HG03060 (cell line): ENCODE measurements at regions not wholly inside any gene's neighbourhood (a gene's known extent, or its start where the extent isn't known, plus 50 kb on each side); places are given as distances from the start of the nearest gene placed in this dataset.

Experiments used
- ATAC-seq: cut with Tn5 transposase; IDR thresholded peaks from one replicate; pipeline ENCODE4 v1.9.1; 2021; ENCODE audit warnings: low read depth, moderate number of reproducible peaks; ENCODE audit not compliant: unreplicated experiment

GRCh38 chr2:177059293-177059692 lies 153.3 kb upstream of the HNRNPA3 start:
- no peak for ATAC-seq

- ATAC-seq, result no peak
These were observed 149.3 kb upstream of the HNRNPA3 start for GRCh38 chr2:177063331-177063730.

- ATAC-seq, result no peak
These were observed 148.2 kb upstream of the HNRNPA3 start for GRCh38 chr2:177064422-177064821.

- ATAC-seq, result no peak
These were observed 143.6 kb upstream of the HNRNPA3 start for GRCh38 chr2:177068967-177069366.

GRCh38 chr2:177072090-177072489 lies 140.5 kb upstream of the HNRNPA3 start:
- no peak for ATAC-seq

GRCh38 chr2:177073611-177074010 lies 139.0 kb upstream of the HNRNPA3 start:
- no peak for ATAC-seq

- ATAC-seq, result no peak
These were observed 138.4 kb upstream of the HNRNPA3 start for GRCh38 chr2:177074099-177074710.

GRCh38 chr2:177075254-177075653 lies 137.3 kb upstream of the HNRNPA3 start:
- no peak for ATAC-seq

- no peak for ATAC-seq
These were observed 135.9 kb upstream of the HNRNPA3 start for GRCh38 chr2:177076636-177077179.

- no peak for ATAC-seq
These were observed 134.8 kb upstream of the HNRNPA3 start for GRCh38 chr2:177077778-177078177.

GRCh38 chr2:177078416-177078815 lies 134.2 kb upstream of the HNRNPA3 start:
- ATAC-seq, result no peak

GRCh38 chr2:177078855-177079254 lies 133.7 kb upstream of the HNRNPA3 start:
- no peak for ATAC-seq

- ATAC-seq, result no peak
These were observed 131.8 kb upstream of the HNRNPA3 start for GRCh38 chr2:177080746-177081284.

GRCh38 chr2:177084607-177085006 lies 128.0 kb upstream of the HNRNPA3 start:
- no peak for ATAC-seq

- no peak for ATAC-seq
These were observed 124.1 kb upstream of the HNRNPA3 start for GRCh38 chr2:177088529-177088928.

- ATAC-seq, result no peak
These were observed 121.6 kb upstream of the HNRNPA3 start for GRCh38 chr2:177090967-177091366.

GRCh38 chr2:177093371-177093770 lies 119.2 kb upstream of the HNRNPA3 start:
- no peak for ATAC-seq

GRCh38 chr2:177098001-177098613 lies 114.5 kb upstream of the HNRNPA3 start:
- ATAC-seq, result no peak

- ATAC-seq, result no peak
These were observed 110.7 kb upstream of the HNRNPA3 start for GRCh38 chr2:177101930-177102329.

- ATAC-seq, result no peak
These were observed 106.4 kb upstream of the HNRNPA3 start for GRCh38 chr2:177106212-177106611.

GRCh38 chr2:177108890-177109289 lies 103.7 kb upstream of the HNRNPA3 start:
- ATAC-seq, result no peak

GRCh38 chr2:177114712-177115111 lies 97.9 kb upstream of the HNRNPA3 start:
- no peak for ATAC-seq
